ENCODE measurements at regions not wholly inside any gene's neighbourhood (a gene's known extent, or its start where the extent isn't known, plus 50 kb on each side); places are given as distances from the start of the nearest gene placed in this dataset.

- Histone ChIP-seq H3K79me2 (ENCODE audit: low read depth) (no peaks in the 10 kb centered on the region), H3K27ac (no peak overlapping the region), H3K4me3 (no peak overlapping the region), H2AFZ (replicated peaks) (no peak overlapping the region), H3K27me3 (no peaks in the 10 kb centered on the region), H3K9ac (no peak overlapping the region), H3K36me3 (no peaks in the 10 kb centered on the region), H3K4me2 (no peak overlapping the region), H4K20me1 (ENCODE audit: low read depth) (no peaks in the 10 kb centered on the region), H3K4me1 (no peaks in the 10 kb centered on the region), H3F3A (ENCODE audit: low read depth) (no peaks in the 10 kb centered on the region), H3K9me3 (ENCODE audit: low read depth) (no peaks in the 10 kb centered on the region)
- H3K36me3 Mint-ChIP-seq, result no peaks in the 10 kb centered on the region
- no peak for TF ChIP-seq EZH2 (IDR thresholded peaks at IDR 0.05)
- TF ChIP-seq CTCF (IDR thresholded peaks at IDR 0.05), result no peak
- TF ChIP-seq EZH2phosphoT487 (IDR thresholded peaks at IDR 0.05), result no peak
- H3K9me3 Mint-ChIP-seq, result no peaks in the 10 kb centered on the region
- no peak for DNase-seq (ENCODE audit: low spot score)
- no peak overlapping the region for H3K4me3 Mint-ChIP-seq
- H3K4me1 Mint-ChIP-seq, result no peaks in the 10 kb centered on the region
- H3K27ac Mint-ChIP-seq, result no peak overlapping the region
- H3K27me3 Mint-ChIP-seq (ENCODE audit: insufficient read depth, low read depth), result no peaks in the 10 kb centered on the region
These were observed 874.8 kb upstream of the SLITRK6 start for GRCh38 chr13:86673931-86674431.

- Histone ChIP-seq H3K4me3 (no peak overlapping the region), H3F3A (ENCODE audit: low read depth) (no peaks in the 10 kb centered on the region), H3K36me3 (no peaks in the 10 kb centered on the region), H3K27me3 (no peaks in the 10 kb centered on the region), H3K79me2 (ENCODE audit: low read depth) (no peaks in the 10 kb centered on the region), H3K4me1 (no peaks in the 10 kb centered on the region), H3K9me3 (ENCODE audit: low read depth) (no peaks in the 10 kb centered on the region), H3K27ac (no peak overlapping the region), H3K4me2 (no peak overlapping the region), H2AFZ (replicated peaks) (peak overlapping the region; percentile 17), H3K9ac (no peak overlapping the region), H4K20me1 (ENCODE audit: low read depth) (no peaks in the 10 kb centered on the region)
- Mint-ChIP-seq H3K9me3 (peaks cover 4% of the 10 kb centered on the region), H3K27me3 (ENCODE audit: insufficient read depth, low read depth) (no peaks in the 10 kb centered on the region), H3K4me1 (no peaks in the 10 kb centered on the region), H3K27ac (no peak overlapping the region), H3K36me3 (no peaks in the 10 kb centered on the region), H3K4me3 (no peak overlapping the region)
- TF ChIP-seq CTCF (IDR thresholded peaks at IDR 0.05), result no peak
- no peak for TF ChIP-seq EZH2 (IDR thresholded peaks at IDR 0.05)
- TF ChIP-seq EZH2phosphoT487 (IDR thresholded peaks at IDR 0.05), result no peak
- DNase-seq (ENCODE audit: low spot score), result no peak
These were observed 882.0 kb upstream of the SLITRK6 start for GRCh38 chr13:86681223-86681622.

- H3K9ac ChIP-seq, result no peak overlapping the region
- Mint-ChIP-seq H3K4me1 (no peaks in the 10 kb centered on the region), H3K27ac (no peak overlapping the region), H3K9me3 (peaks cover 4% of the 10 kb centered on the region), H3K27me3 (ENCODE audit: insufficient read depth, low read depth) (no peaks in the 10 kb centered on the region), H3K4me3 (no peak overlapping the region), H3K36me3 (no peaks in the 10 kb centered on the region)
- H3K79me2 ChIP-seq (ENCODE audit: low read depth), result no peaks in the 10 kb centered on the region
- H3K4me1 ChIP-seq, result no peaks in the 10 kb centered on the region
- DNase-seq (ENCODE audit: low spot score), result no peak
- no peak overlapping the region for H3K4me2 ChIP-seq
- H3K9me3 ChIP-seq (ENCODE audit: low read depth), result no peaks in the 10 kb centered on the region
- no peaks in the 10 kb centered on the region for H4K20me1 ChIP-seq (ENCODE audit: low read depth)
- H3K27ac ChIP-seq, result no peak overlapping the region
- H3K27me3 ChIP-seq, result no peaks in the 10 kb centered on the region
- H2AFZ ChIP-seq (replicated peaks), result no peak overlapping the region
- no peaks in the 10 kb centered on the region for H3F3A ChIP-seq (ENCODE audit: low read depth)
- TF ChIP-seq CTCF (IDR thresholded peaks at IDR 0.05) (no peak), EZH2phosphoT487 (IDR thresholded peaks at IDR 0.05) (no peak), EZH2 (IDR thresholded peaks at IDR 0.05) (no peak)
- no peaks in the 10 kb centered on the region for H3K36me3 ChIP-seq
- H3K4me3 ChIP-seq, result no peak overlapping the region
These were observed 885.2 kb upstream of the SLITRK6 start for GRCh38 chr13:86684402-86684801.

Data from neural progenitor cell (in vitro differentiated cells).